ENCODE measurements at regions not wholly inside any gene's neighbourhood (a gene's known extent, or its start where the extent isn't known, plus 50 kb on each side); places are given as distances from the start of the nearest gene placed in this dataset.

DNA sequence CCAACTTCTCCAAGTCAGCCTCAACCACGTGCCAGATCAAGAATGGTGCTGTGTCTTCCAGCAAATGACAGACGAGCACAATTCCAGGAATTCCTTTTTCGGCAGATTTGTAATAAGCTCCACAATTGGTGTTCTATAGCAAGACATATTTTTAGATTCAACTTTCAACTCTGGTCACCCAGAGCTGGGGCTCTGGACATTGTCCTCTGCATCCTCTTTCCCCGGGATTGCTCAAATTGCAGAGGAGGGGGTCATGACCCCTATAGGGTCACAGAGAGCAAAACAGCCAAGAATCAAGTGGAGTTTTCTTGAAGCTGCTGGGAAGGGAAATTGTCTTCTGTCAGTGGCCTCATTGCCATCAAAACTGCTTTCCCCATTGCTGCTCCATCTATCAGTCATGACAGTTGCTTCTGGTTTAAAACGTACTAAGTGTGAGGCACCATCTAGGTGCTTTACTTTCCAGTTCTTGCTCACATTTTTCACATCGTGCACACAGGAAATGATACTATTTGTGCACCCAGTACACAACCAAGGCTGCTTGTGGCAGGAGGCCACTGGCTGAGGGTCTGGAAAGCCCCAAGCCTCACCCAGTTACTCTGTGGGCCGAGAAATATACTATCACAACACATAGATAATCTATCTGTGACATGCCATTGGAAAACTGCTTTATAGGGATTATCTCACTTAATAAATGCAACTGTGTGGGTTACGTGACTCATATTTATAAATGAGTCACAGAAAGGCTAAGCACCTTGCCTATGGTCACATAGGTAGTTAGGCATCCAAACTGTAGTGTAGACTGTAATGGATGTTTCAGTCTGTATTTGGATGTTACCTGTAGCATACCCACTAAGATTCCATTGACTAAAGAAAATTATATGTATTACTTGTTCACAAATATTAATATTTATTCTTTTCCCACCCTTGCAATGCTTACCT lies 91.7 kb upstream of the PHOX2B start:
- no peaks in the 10 kb centered on the region for H3K9me3 ChIP-seq (ENCODE audit: control insufficient read depth in 2 of 2, insufficient read depth in 1 of 2, low read length in 1 of 2)
- H3K27ac ChIP-seq (ENCODE audit: low read depth in 1 of 2, low read length in 1 of 2), result no peak overlapping the region
- no peaks in the 10 kb centered on the region for H3K4me1 ChIP-seq (ENCODE audit: control insufficient read depth in 2 of 2, insufficient read depth in 2 of 2, low read length in 2 of 2)
- no peak for DNase-seq (ENCODE audit: low read depth in 6 of 9, low spot score in 9 of 9)
- no peaks in the 10 kb centered on the region for H3K27me3 ChIP-seq (ENCODE audit: control insufficient read depth in 2 of 2, insufficient read depth in 1 of 2, low read length in 1 of 2)
- WGBS, result 61% methylated on average over 8 of the region's 8 CpGs
- H3K4me3 ChIP-seq (ENCODE audit: low read length in 2 of 2), result no peak overlapping the region
- H3K36me3 ChIP-seq (ENCODE audit: control insufficient read depth in 2 of 2, insufficient read depth in 2 of 2, low read length in 1 of 2), result no peaks in the 10 kb centered on the region

DNA sequence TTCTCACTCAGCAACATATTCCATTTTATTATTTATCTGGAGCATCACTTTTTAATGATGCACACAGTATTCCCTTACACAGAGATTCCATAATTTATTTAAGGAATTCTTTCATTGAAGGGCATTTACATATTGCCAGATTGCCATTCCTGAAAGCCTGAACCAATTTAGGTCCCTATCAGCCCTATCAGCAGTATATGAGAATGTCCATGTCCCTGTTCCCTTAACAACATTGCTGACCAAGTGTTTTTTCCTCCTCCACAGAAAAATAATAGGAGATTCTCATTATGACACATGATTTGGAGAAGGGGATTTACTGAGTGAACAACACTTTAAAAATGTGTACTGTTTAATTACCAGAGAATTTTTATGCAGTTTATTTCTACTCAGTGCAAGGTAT lies 90.1 kb upstream of the PHOX2B start:
- H3K4me1 ChIP-seq (ENCODE audit: control insufficient read depth in 2 of 2, insufficient read depth in 2 of 2, low read length in 2 of 2), result no peaks in the 10 kb centered on the region
- H3K9me3 ChIP-seq (ENCODE audit: control insufficient read depth in 2 of 2, insufficient read depth in 1 of 2, low read length in 1 of 2), result no peaks in the 10 kb centered on the region
- H3K36me3 ChIP-seq (ENCODE audit: control insufficient read depth in 2 of 2, insufficient read depth in 2 of 2, low read length in 1 of 2), result no peaks in the 10 kb centered on the region
- no peak for DNase-seq (ENCODE audit: low read depth in 6 of 9, low spot score in 9 of 9)
- no peak overlapping the region for H3K27ac ChIP-seq (ENCODE audit: low read depth in 1 of 2, low read length in 1 of 2)
- H3K4me3 ChIP-seq (ENCODE audit: low read length in 2 of 2), result no peak overlapping the region
- H3K27me3 ChIP-seq (ENCODE audit: control insufficient read depth in 2 of 2, insufficient read depth in 1 of 2, low read length in 1 of 2), result no peaks in the 10 kb centered on the region

DNA sequence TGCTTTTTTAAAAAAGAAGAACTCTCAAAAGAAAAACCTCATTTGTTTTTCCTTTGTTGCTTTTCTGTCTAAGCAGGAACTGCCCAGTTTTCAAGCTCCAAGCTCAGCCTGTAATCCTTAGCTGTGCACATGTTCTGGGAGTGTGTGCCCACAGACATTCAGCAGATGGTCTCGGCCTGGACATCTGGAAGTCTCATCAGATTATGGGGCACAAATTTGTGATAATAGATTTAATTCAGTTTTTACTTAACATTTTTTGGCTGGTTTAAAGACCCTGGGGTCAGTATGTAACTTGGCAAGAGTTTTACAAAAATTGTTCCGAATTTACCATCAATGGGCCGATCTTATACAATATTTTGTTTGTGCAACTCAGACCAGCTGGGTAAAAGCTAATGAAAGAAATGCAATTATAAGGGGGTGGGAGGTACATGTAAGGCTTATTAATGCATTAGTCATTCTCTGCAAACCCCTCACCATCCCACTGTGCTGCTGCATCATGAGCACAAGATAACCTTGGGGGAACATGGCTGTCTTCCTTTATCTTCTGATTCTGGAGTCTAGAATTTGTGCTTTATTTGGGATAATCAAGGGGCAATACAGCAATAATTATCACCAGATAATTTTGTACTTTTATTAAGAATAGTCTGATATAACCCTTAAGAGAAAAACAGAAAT lies 86.9 kb upstream of the PHOX2B start:
- Histone ChIP-seq H3K9me3 (ENCODE audit: control insufficient read depth in 2 of 2, insufficient read depth in 1 of 2, low read length in 1 of 2) (no peaks in the 10 kb centered on the region), H3K4me3 (ENCODE audit: low read length in 2 of 2) (no peak overlapping the region), H3K36me3 (ENCODE audit: control insufficient read depth in 2 of 2, insufficient read depth in 2 of 2, low read length in 1 of 2) (no peaks in the 10 kb centered on the region), H3K27me3 (ENCODE audit: control insufficient read depth in 2 of 2, insufficient read depth in 1 of 2, low read length in 1 of 2) (no peaks in the 10 kb centered on the region), H3K27ac (ENCODE audit: low read depth in 1 of 2, low read length in 1 of 2) (no peak overlapping the region), H3K4me1 (ENCODE audit: control insufficient read depth in 2 of 2, insufficient read depth in 2 of 2, low read length in 2 of 2) (no peaks in the 10 kb centered on the region)
- 97% methylated on average over 3 of the region's 3 CpGs for WGBS
- DNase-seq (ENCODE audit: low read depth in 6 of 9, low spot score in 9 of 9), result no peak

DNA sequence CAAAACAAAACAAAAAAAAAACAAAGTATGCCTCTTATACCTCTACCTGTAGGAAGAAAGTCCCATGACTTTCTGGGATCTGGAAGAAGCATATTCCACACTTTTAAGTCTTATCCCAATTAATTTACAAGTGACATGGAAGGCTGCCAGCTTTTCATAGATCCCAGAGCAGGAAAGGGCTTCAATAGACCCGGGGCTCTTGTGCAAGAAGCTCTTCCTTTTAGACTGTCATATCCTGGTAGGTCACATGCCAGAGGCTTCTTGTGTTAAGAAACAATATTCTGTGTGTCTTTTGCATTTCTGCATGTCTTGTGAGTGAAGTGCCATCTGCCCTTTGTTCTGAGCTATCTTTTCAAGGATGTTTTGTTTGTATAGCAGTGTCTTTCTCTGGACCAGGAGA lies 84.4 kb upstream of the PHOX2B start:
- WGBS, result 13% methylated on average over 1 of the region's 1 CpG
- H3K36me3 ChIP-seq (ENCODE audit: control insufficient read depth in 2 of 2, insufficient read depth in 2 of 2, low read length in 1 of 2), result no peaks in the 10 kb centered on the region
- H3K27me3 ChIP-seq (ENCODE audit: control insufficient read depth in 2 of 2, insufficient read depth in 1 of 2, low read length in 1 of 2), result no peaks in the 10 kb centered on the region
- H3K4me3 ChIP-seq (ENCODE audit: low read length in 2 of 2), result no peak overlapping the region
- H3K9me3 ChIP-seq (ENCODE audit: control insufficient read depth in 2 of 2, insufficient read depth in 1 of 2, low read length in 1 of 2), result no peaks in the 10 kb centered on the region
- H3K4me1 ChIP-seq (ENCODE audit: control insufficient read depth in 2 of 2, insufficient read depth in 2 of 2, low read length in 2 of 2), result no peaks in the 10 kb centered on the region
- no peak overlapping the region for H3K27ac ChIP-seq (ENCODE audit: low read depth in 1 of 2, low read length in 1 of 2)
- DNase-seq (ENCODE audit: low read depth in 6 of 9, low spot score in 9 of 9), result no peak

DNA sequence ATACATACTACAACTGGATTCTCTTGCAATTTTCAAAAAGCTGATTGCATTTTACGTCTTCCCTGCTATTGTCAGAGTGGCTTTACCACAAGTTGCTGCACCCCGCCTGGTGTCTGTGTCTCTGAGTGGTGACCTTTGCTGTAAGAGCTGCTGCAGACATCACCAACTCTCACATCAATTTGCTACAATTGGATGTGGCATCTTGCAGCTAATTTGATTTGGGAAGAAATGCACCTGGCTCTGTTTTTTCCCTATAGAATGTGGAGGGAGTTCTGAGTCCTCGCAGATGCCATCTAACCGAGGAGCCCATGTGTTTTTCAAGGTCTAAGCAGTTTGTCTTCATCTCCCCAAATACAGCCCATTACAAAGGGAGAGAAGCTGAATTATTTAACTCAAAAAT lies 73.8 kb upstream of the PHOX2B start:
- no peak for DNase-seq (ENCODE audit: low read depth in 6 of 9, low spot score in 9 of 9)
- Histone ChIP-seq H3K27me3 (ENCODE audit: control insufficient read depth in 2 of 2, insufficient read depth in 1 of 2, low read length in 1 of 2) (no peaks in the 10 kb centered on the region), H3K4me3 (ENCODE audit: low read length in 2 of 2) (no peak overlapping the region), H3K27ac (ENCODE audit: low read depth in 1 of 2, low read length in 1 of 2) (no peak overlapping the region), H3K36me3 (ENCODE audit: control insufficient read depth in 2 of 2, insufficient read depth in 2 of 2, low read length in 1 of 2) (no peaks in the 10 kb centered on the region), H3K4me1 (ENCODE audit: control insufficient read depth in 2 of 2, insufficient read depth in 2 of 2, low read length in 2 of 2) (no peaks in the 10 kb centered on the region), H3K9me3 (ENCODE audit: control insufficient read depth in 2 of 2, insufficient read depth in 1 of 2, low read length in 1 of 2) (no peaks in the 10 kb centered on the region)
- WGBS, result 86% methylated on average over 4 of the region's 4 CpGs

DNA sequence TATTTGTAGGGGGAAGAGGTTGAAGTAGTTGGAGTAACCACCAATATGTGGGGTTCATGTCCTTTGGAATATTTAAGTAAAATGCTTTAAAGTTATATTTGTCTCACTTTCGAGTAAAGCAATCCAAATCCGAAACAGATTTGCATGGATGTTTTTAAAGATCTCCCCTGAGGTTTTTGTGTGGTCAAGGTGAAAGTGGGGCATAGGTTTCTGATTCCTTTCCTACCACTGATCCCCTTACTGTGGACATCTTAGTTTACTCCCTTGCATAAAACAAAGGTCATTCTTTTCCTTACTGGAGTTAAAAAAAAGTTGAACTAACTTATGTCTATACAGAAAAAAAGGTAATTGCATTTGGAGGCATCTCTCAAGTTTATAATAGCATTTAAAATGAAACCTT lies 71.9 kb upstream of the PHOX2B start:
- no peak overlapping the region for H3K4me3 ChIP-seq (ENCODE audit: low read length in 2 of 2)
- WGBS, result 92% methylated on average over 2 of the region's 2 CpGs
- H3K9me3 ChIP-seq (ENCODE audit: control insufficient read depth in 2 of 2, insufficient read depth in 1 of 2, low read length in 1 of 2), result no peaks in the 10 kb centered on the region
- no peaks in the 10 kb centered on the region for H3K4me1 ChIP-seq (ENCODE audit: control insufficient read depth in 2 of 2, insufficient read depth in 2 of 2, low read length in 2 of 2)
- H3K27ac ChIP-seq (ENCODE audit: low read depth in 1 of 2, low read length in 1 of 2), result no peak overlapping the region
- no peak for DNase-seq (ENCODE audit: low read depth in 6 of 9, low spot score in 9 of 9)
- no peaks in the 10 kb centered on the region for H3K36me3 ChIP-seq (ENCODE audit: control insufficient read depth in 2 of 2, insufficient read depth in 2 of 2, low read length in 1 of 2)
- H3K27me3 ChIP-seq (ENCODE audit: control insufficient read depth in 2 of 2, insufficient read depth in 1 of 2, low read length in 1 of 2), result no peaks in the 10 kb centered on the region

DNA sequence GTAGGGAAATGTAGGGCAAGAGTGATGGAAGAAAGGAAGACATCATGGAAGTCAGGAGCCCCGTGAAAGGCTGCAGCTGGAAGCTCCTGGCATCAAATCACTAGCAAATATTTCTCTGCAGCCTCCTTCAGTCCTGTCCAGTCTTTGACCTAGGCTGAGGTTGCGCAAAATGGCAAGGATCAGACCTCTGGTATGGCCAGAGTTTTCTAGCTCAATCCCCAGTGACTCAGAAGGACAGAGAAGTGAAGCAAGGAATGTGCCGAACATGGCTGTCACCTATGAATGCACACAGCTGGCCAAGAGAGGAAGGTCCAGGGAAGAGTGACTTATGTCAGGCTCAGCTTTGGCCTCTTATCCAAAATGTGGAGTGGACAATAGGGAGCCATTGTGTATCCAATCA lies 71.1 kb upstream of the PHOX2B start:
- no peak for DNase-seq (ENCODE audit: low read depth in 6 of 9, low spot score in 9 of 9)
- H3K27ac ChIP-seq (ENCODE audit: low read depth in 1 of 2, low read length in 1 of 2), result no peak overlapping the region
- no peaks in the 10 kb centered on the region for H3K9me3 ChIP-seq (ENCODE audit: control insufficient read depth in 2 of 2, insufficient read depth in 1 of 2, low read length in 1 of 2)
- H3K4me1 ChIP-seq (ENCODE audit: control insufficient read depth in 2 of 2, insufficient read depth in 2 of 2, low read length in 2 of 2), result no peaks in the 10 kb centered on the region
- H3K4me3 ChIP-seq (ENCODE audit: low read length in 2 of 2), result no peak overlapping the region
- 97% methylated on average over 3 of the region's 3 CpGs for WGBS
- H3K36me3 ChIP-seq (ENCODE audit: control insufficient read depth in 2 of 2, insufficient read depth in 2 of 2, low read length in 1 of 2), result no peaks in the 10 kb centered on the region
- H3K27me3 ChIP-seq (ENCODE audit: control insufficient read depth in 2 of 2, insufficient read depth in 1 of 2, low read length in 1 of 2), result no peaks in the 10 kb centered on the region

DNA sequence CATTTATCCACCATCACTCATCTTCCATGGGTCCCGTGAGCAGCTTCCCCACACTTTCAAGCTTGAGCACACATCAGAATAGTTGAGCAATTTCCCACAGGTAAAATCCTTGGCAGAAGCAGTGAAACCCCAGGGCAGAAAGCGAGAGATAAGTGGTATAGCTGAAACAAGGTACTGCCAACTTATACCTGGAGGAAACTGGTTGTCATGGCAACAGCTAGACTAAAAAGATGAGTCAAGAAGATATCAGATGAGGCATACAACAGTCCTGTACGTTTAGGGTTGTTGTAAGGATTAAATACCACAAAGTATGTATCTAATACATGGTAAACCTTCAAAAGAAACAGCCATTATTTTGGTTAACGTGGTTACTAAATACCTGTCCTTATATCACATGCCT lies 66.9 kb upstream of the PHOX2B start:
- H3K27ac ChIP-seq (ENCODE audit: low read depth in 1 of 2, low read length in 1 of 2), result no peak overlapping the region
- no peaks in the 10 kb centered on the region for H3K27me3 ChIP-seq (ENCODE audit: control insufficient read depth in 2 of 2, insufficient read depth in 1 of 2, low read length in 1 of 2)
- DNase-seq (ENCODE audit: low read depth in 6 of 9, low spot score in 9 of 9), result no peak
- H3K9me3 ChIP-seq (ENCODE audit: control insufficient read depth in 2 of 2, insufficient read depth in 1 of 2, low read length in 1 of 2), result no peaks in the 10 kb centered on the region
- WGBS, result 83% methylated on average over 4 of the region's 4 CpGs
- H3K4me1 ChIP-seq (ENCODE audit: control insufficient read depth in 2 of 2, insufficient read depth in 2 of 2, low read length in 2 of 2), result no peaks in the 10 kb centered on the region
- no peaks in the 10 kb centered on the region for H3K36me3 ChIP-seq (ENCODE audit: control insufficient read depth in 2 of 2, insufficient read depth in 2 of 2, low read length in 1 of 2)
- H3K4me3 ChIP-seq (ENCODE audit: low read length in 2 of 2), result no peak overlapping the region

DNA sequence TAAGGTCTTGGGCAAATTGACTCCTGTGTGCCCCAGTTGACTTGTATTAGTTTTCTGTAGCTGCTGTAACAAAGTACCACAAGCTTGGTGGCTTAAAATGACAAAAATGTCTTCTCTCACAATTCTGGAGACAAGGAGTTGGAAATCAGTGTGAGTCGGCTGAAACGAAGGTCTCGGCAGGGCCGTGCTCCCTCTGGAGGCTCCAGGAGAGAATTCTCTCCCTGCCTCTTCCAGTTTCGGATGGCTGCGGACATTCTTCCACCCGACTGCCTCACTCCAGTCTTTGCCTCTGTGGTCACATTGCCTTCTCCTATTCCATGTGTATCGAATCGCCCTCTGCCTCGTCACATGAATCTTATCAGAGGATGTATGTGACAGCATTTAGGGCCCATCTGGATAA lies 66.0 kb upstream of the PHOX2B start:
- no peak overlapping the region for H3K4me3 ChIP-seq (ENCODE audit: low read length in 2 of 2)
- no peaks in the 10 kb centered on the region for H3K4me1 ChIP-seq (ENCODE audit: control insufficient read depth in 2 of 2, insufficient read depth in 2 of 2, low read length in 2 of 2)
- H3K9me3 ChIP-seq (ENCODE audit: control insufficient read depth in 2 of 2, insufficient read depth in 1 of 2, low read length in 1 of 2), result no peaks in the 10 kb centered on the region
- no peaks in the 10 kb centered on the region for H3K36me3 ChIP-seq (ENCODE audit: control insufficient read depth in 2 of 2, insufficient read depth in 2 of 2, low read length in 1 of 2)
- no peak for DNase-seq (ENCODE audit: low read depth in 6 of 9, low spot score in 9 of 9)
- no peaks in the 10 kb centered on the region for H3K27me3 ChIP-seq (ENCODE audit: control insufficient read depth in 2 of 2, insufficient read depth in 1 of 2, low read length in 1 of 2)
- H3K27ac ChIP-seq (ENCODE audit: low read depth in 1 of 2, low read length in 1 of 2), result no peak overlapping the region
- WGBS, result 44% methylated on average over 10 of the region's 10 CpGs

All from thymus (tissue), 11 donors.